AG08396 (cell line): ENCODE measurements at regions not wholly inside any gene's neighbourhood (a gene's known extent, or its start where the extent isn't known, plus 50 kb on each side); places are given as distances from the start of the nearest gene placed in this dataset.

ENCODE experiments used
- DNase-seq: peaks from one replicate; pipeline ENCODE4 v3.0.0; 2012; ENCODE audit warnings: low spot score, mixed read lengths

DNA sequence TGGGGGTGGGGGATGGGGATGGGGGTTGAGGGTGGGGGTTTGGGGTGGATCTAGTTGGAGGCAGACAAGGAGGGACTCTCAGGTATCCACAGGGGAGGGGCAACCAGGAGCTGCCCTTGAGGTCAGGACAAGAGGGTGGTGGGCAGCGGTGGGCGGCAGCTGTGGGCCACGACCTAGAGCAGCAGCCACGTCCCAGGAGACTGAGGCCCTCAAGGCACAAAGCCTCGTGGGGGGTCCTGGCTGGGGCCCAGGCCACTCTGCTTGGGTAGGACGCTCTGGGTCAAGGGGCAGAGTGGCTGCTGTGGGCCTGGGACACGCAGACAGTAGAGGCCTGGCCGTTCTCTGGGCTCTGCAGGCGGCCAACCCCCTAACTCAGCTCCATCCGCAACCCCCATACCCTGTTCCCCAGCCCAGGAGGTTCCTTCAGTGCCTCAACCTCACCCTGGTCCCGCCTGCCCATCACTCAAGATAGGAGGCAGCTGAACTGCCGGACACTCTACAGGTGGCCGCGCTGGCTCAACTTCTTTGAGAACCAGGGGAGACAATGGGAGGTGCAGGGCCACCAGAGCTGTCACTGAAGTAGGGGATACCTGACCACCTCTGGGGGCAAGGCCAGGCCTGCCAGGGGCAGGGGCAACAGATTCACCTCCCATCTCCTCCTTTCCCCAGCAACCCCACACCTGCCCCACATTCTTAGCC is 75.6 kb downstream of the ENGASE start:
- no peak for DNase-seq

DNA sequence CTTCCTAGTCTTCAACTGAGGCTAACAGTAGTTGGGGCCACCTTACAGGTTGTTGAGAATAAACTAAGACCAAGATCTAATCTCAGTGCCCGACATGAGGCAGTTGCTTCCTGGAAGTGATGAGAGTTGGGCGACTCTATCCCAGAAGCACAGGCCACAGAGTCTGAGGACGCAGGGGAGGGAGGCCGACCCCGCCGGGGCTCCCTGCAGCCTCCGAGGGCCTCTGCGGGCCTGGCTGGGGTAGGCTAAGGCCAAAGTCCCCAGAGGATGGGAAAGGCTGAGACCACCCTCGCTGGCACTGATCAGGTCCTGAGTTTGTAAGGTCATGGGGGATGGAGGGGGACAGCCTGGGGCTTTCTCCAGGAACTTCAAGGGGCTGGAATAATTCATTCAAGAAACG is 74.0 kb downstream of the ENGASE start:
- DNase-seq = no peak

DNA sequence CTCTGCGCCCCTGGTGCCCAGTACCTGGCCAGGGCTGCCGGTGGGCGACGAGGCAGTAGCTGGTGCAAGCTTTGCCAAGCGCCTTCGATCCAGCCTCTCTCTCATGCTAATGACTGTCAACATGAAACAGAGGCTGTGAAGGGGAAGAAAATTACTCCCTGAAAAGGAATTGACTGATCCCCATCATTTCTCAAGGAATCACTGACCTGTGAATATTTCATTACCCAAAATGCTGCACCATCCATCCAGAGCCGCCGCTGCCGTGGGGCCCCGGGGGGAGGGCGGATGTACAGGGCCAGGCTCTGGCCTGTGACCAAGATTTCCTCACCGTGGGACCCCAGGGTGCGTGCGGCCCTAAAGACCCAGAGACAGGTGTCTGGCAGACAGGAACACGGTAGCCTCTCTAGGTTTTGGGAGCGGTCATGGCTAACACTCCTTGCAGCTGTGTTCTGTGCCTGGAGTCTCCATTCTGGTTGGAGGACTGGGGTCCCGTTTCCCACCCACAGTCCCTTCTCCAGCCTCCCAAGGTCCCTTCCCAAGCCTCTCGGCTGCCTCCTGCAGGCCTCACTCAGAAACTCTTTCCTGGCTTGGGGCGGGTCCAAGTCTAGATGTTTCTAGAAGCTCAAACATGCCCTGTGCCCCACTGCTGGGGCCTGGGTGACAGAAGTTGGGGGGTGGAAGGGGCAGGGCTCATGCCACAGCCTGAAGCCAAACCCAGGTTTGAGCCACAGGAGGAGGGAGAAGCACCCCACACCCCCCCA is 73.3 kb downstream of the ENGASE start:
- no peak for DNase-seq

GRCh38 chr17:79146562-79146961 is 71.9 kb downstream of the ENGASE start:
- no peak for DNase-seq

GRCh38 chr17:79145548-79145947 is 70.9 kb downstream of the ENGASE start:
- DNase-seq = no peak

- DNase-seq = no peak
Measured at GRCh38 chr17:79144133-79144532, 69.5 kb downstream of the ENGASE start.

DNA sequence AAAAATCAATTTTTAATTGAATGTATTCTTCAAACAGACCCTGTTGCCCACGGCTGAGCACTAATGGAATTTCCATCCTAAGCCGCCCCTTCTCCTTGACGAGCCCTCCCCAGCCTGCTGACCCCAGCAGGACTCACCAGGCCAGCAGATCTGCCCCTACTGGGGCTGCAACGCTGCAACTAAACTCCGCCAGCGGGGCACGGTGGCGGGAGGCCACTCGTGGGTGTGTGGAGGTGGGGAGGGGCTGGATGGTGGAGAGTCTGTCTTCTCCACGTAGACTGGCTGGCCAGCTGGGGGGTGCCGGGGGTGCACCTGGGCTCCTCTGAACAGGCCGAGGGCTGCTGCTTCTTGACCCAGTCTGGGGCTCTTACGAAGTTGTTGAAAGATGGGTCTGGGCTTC is 67.8 kb downstream of the ENGASE start:
- DNase-seq = no peak

GRCh38 chr17:79141578-79142355 is 67.1 kb downstream of the ENGASE start:
- no peak for DNase-seq

DNA sequence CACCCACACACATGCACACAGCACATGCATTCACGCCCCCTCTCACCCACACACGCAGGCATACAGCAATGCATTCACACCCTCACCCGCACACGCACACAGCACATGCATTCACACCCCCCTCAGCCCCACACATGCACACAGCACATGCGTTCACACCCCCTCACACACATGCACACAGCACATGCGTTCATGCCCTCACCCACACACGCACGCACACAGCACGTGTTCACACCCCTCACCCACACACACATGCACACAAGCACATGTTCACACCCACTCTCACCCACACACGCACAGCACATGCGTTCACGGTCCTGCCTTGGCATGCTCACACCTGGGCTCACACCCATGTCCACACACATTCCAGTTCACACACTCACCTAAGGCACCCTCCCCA is 64.2 kb downstream of the ENGASE start:
- no peak for DNase-seq

DNA sequence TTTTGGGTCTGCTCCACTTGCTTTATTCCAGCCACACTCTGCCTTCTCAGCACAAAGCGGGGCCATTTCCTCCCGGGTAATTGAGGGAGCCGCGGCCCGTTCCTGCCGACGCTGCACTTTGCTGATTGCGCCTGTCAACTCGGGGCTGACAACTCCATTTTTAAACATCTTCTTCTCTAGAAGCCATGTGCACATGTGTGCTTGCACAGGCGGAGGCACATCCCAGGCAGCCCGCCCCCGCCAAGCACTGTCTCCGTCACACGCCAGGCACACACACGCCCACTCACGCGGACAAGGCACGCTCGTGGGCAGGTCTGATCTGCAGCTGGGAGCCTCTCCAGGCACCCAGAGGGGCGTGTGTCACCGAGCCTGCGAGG is 63.2 kb downstream of the ENGASE start:
- DNase-seq = no peak

- no peak for DNase-seq
Measured at GRCh38 chr17:79137015-79137788, 62.6 kb downstream of the ENGASE start.

DNA sequence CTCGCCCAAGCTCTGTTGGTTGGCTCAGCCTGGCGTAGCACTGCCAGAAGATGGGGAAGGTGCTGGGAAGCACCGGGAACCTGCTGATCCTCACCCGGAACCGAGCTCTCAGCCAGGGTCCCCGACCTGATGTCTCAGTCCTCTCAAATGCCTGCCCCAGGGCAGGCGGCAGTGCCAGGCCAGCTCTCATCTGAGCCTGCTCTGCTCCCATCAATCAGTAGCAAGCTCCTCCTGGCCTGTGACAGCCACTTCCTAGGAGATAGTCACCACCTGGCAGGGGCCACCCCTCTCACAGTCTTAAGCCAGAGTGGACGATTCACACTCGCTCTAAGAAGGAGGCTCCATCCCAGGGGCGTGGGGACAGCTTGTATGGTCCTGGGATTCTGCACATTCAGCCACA is 62.0 kb downstream of the ENGASE start:
- DNase-seq = no peak
